NCI-H1092 (cell line): ENCODE measurements at regions not wholly inside any gene's neighbourhood (a gene's known extent, or its start where the extent isn't known, plus 50 kb on each side); places are given as distances from the start of the nearest gene placed in this dataset.
"Not testable (repeated sequence)": the region's sequence is repeated elsewhere in the genome, so short reads cannot be mapped to it uniquely, and the experiment has no call there.

Experiments used
- DNase-seq: peaks from one replicate; lab custom pipeline; 2025; lab: John Stamatoyannopoulos, UW

DNA sequence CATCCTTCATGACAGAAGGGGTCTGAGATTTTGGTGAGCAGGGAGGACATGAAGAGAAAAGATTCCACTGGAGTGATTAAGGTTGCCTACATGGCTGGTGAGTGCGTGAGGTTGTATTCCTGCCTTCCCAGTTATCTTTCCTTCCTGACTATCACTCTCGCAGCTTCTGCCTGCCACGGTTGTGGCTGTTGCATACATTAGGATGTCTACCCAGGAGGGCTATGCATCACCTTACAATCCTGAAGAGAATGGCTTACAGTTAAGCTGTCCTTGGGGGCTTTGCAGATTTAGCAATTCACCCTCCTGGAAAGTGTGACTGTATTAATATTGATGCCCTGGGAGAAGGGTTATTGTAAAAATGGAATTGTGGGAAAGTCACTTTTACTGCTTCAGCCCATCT is 571.0 kb downstream of the TSN start:
- DNase-seq, result no peak

DNA sequence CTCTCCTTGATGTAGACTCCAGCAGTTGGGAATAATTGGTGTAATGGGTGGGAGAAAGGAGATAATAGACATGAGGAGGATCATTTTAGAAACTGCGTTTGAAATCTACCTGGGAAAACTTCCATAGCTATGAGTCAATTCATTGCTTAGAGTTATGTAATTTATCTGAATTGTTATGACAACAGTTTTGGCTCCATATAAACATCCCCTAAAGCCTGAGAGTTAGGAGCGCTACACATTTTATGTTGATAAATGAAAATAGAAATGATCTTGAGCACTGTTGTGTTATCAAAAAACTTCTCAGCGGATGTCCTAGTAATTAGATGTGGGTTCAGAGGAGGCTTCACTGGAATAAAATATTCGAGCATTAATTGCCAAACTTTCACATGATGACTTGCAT is 573.4 kb downstream of the TSN start:
- no peak for DNase-seq

GRCh38 chr2:122329278-122329677 is 573.8 kb downstream of the TSN start:
- no peak for DNase-seq

- DNase-seq, result no peak
These were observed 578.5 kb downstream of the TSN start for GRCh38 chr2:122333932-122334331.

DNA sequence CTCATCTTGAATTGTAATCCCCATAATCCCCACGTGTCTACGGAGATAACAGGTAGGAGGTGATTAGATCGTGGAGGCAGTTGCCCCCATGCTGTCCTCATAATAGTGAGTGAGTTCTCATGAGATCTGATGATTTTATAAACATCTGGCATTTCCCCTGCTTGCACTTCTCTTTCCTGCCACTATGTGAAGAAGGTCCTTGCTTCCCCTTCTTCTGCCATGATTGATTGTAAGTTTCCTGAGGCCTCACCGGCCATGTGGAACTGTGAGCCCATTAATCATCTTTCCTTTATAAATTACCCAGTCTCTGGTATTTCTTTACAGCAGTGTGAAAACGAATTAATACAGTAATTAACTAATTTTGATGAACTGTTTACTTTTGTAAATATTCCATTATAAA is 582.5 kb downstream of the TSN start:
- DNase-seq, result no peak

DNA sequence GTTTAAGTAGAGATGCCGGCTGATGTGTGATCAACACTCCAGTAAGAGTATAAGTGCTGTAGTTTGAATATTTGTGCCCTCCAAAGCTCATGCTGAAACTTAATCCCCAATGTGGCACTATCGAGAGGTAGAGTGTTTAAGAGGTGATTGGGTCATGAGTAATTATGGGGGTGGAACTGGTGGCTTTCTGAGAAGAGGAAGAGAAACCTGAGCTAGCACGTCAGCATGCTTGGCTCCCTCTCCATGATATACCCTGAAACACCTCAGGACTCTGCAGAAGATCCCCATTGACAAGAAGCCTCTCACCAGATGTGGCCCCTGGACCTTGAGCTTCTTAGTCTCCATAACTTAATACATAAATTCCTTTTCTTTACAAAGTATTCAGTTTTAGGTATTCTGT is 584.8 kb downstream of the TSN start:
- no peak for DNase-seq

DNA sequence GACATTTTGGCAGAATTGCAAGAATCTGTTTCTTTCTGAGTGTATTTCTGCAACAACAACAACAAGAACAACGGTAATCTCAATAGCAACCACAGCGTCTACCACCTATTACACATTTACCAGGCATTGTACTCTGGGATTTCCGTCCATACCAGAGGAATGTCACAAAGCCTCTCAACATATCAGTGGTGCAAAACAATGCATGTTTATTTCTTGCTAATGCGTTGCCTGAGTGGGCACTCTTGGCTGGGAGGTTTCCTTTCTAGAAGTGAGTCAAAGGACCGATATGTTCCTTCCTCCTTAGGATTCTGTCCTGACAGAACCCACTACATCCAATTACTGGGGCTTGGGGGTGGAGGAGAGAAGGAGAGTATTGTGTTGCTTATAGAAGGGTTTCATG is 585.6 kb downstream of the TSN start:
- no peak for DNase-seq

DNA sequence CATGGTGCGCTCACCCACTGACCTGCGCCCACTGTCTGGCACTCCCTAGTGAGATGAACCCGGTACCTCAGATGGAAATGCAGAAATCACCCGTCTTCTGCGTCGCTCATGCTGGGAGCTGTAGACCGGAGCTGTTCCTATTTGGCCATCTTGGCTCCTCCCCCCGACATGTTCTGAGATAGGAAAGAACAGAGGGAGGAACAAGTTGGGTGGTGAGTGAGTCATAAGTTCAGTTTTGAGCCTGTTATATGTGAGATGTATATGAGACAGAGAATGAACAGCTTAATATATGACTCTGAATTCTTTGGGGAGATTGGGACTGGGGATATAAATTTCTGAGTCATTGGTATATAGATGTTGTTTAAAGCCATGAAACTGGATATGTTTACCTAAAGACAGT is 596.7 kb downstream of the TSN start:
- DNase-seq, result not testable (repeated sequence)

DNA sequence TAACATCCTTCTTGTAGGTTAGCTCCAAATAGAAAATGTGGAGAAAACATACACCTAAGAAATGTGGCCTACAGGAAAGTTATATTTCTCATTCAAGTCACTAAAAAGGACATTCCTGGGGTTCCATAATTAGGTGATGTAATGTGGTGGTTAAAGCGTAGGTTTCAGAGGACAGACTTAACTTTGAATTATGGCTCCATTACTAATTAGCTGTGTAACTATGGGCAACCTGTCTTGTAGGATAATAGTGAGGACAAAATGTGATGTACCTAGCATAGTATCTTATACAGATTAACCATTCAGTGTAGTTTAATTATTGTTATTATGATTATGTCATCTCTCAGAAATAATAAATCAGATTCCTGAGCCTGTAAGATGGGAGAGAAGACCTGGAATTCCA is 602.5 kb downstream of the TSN start:
- DNase-seq, result no peak

GRCh38 chr2:122358729-122359128 is 603.3 kb downstream of the TSN start:
- no peak for DNase-seq

DNA sequence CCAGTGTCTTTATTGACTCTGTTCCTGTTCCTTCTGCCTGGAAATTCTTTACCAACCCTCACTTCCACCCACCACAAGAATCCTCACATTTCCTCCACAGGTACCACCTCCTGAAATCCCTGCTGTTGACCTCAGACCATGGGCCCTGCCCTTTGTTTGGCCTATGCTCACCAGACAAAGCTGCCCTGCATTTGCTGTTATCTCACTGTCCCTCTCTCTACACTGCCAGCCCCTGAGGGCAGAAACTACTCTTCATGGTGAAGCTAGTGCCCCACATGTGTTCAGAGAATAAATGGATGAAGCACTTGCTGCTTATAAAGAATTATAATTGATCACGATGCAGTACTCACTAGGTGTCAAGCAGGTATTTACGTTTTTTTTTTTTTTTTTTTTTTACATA is 608.4 kb downstream of the TSN start:
- no peak for DNase-seq

- no peak for DNase-seq
These were observed 611.0 kb downstream of the TSN start for GRCh38 chr2:122366427-122366826.

- DNase-seq, result no peak
These were observed 611.7 kb downstream of the TSN start for GRCh38 chr2:122366969-122367645.

DNA sequence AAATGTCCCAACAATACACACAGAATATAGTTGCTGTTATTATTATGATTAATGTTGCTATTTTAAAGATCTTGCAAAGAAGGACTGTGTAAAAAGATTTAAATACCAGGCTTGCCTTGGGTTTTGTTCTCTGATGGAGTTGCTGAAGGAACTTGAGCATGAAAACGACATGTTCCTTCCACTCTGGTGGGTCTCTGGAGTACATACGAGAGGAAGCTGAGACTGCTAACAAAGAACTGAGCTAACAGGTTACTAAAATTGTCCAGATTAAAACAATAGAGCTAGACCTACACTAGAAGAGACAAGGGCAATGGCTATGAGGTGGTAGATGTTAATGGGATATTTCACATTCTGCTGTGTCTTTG is 612.2 kb downstream of the TSN start:
- DNase-seq, result no peak

DNA sequence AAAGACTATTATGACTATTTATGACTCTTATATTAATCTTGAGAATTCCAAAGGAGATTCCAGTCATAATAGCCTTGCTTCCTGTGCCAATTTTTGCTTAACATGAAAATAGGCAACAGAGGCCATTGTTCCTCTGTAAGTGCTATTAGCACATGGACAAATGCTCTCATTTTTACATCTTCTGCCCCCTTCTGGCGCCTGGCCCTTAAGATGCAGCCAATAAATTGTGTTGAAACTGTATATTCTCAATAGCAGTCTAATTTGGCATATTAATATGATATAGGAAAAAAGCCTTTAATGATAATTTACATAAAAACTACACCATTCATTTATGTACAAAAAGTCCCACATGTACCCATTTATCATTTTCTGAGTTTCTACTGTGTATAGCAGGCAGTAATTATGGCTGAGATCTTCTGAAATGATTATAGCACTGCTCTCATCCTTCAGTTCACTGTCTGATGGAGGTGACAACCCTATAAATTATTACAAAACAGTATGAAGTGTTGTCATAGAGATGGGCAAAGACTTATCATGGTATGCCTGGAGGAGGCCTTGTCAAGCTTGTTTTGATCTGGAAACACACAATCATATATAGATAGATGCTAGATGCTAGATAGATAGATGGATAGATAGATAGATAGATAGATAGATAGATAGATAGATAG is 613.3 kb downstream of the TSN start:
- no peak for DNase-seq

DNA sequence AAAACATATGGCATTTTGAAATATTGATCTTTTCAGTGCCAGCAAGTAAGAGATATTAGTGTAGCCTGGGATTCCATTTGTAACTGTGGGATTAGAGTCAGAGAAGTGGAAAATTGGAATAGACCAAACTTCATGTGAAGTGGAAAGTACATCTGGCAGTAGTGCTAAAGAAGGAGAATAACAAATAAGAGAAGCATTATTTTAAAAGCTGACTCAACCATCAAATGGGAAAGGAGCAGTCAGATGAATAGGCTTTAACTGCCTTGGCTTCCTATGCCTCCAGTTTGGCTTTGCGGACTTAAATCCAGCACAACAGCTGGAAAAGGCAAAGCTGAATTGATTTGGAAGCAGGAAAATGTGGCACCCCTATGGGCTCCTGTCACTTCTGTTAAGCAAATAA is 623.1 kb downstream of the TSN start:
- no peak for DNase-seq

DNA sequence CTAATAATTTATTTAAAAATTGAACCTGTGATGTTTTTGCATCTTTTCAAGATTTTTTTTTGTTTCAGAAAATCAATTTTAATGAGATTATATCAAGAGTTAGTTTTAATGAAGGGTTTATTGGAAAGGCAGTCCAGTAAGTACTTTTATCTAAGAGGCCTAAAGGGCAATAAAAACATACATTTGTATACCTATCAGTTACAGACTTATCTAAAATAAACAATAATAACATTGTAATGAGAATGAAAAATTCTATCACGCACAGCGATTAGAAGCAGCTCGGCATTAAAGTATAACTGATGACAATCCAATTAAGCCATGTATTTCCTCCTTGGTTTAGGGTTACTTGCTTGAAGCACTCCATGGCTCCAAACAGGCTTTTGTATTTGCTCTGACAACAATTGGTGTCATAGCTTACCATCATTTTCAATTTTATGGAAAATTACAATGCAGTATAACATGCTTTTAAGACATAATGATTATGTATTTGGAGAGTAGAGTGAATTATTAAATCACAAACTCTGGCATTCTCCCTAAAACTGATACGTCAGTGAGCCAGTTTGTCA is 629.4 kb downstream of the TSN start:
- no peak for DNase-seq

GRCh38 chr2:122388208-122388607 is 632.8 kb downstream of the TSN start:
- DNase-seq, result no peak

DNA sequence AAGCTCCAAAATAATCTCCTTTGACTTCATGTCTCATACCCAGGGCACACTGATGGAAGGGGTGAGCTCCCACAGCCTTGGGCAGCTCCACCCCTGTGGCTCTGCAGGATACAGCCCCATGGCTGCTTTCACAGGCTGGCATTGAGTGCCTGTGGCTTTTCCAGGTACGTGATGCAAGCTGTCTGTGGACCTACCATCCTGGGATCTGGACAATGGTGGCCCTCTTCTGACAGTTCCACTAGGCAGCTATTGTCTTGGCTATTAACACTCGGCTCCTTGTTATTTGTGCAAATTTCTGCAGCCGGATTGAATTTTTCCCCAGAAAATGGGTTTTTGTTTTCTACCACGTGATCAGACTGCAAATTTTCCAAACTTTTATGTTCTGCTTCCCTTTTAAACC is 634.2 kb downstream of the TSN start:
- DNase-seq, result no peak

DNA sequence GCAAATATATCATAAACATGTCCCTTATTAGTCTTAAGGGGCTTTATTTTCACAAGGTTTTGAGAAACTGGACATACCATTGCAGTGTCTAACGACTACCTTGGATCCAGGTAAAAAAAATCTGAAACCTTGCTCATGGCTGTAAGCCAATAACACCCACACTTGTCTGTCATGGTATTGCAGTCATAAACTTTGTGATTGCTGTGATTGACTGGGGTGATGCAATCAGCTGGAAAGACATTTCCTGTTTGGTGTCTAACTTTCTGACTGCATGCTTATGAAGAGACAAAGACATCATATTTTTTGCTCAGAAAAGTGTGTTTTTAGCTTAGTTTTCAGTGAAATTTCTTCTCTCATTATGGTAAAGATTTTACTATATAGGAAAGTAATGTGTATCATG is 635.0 kb downstream of the TSN start:
- DNase-seq, result no peak

DNA sequence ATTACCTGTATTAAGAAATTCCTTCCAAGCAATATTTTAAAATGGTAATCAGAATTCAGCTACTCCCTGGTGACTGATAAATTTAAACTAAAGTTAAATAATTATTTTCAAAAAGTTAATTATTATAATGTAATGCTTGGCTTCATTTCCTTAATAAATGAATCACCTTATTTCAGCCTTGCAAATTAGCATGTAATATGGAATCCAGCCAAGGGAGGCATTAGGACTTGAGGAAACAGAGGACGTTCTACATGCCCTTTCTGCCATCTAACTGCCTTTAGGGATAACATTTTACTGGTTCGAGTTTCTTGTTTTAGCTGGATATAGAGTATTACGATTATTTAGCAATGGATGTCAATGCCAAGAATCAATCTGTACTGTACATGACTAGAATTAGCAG is 636.3 kb downstream of the TSN start:
- no peak for DNase-seq

DNA sequence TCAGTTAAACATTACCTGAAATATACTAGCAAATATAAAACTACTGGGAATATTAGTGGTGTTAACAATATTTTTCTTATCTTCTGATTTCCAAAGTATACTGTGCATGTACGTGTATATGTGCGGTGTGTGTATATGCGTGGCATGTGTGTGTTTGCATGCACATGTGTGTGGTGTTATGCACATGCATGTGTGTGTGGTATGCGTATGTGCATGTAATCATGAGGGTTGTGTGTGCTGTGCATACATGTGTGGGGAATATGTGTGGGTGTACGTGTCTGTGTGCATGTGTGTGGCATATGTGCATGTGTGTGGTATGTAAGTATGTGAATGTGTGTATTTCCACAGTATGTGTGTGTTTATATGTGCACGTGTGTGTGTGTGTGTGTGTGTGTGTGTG is 640.2 kb downstream of the TSN start:
- no peak for DNase-seq

DNA sequence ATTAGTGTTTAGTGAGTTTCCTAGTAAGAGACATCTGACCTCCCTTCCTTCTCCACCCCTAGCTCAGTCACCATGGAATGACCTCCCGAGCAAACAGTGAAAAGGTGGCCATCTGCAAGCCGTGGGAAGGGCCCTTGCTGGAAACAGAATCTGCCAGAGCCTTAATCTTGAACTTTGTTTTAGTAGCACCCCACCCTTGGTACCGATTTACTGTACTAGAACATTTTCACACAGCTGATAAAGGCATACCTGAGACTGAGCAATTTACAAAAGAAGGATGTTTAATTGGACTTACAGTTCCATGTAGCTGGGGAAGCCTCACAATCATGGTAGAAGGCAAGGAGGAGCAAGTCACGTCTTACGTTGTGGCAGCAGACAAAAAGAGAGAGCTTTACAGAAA is 655.8 kb downstream of the TSN start:
- DNase-seq, result no peak

DNA sequence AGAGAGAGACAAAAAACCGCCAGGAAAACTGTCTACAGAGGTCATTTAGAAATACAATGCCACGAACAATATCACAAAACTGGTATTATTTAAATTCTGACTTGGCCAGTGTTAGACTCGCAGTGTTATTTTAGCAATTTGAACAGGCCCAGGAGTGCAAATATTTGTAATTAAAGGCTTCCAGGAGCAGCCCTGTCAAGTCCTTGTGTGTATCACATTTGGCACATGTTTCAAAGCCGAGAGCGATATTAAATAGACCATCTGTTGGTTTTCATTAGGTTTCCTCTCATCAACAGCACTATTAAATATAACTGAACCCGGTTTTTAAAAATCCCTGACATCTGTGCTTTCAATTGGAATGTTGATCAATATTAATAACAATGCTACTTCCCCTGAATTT is 656.9 kb downstream of the TSN start:
- peak; percentile 40 for DNase-seq
